ENCODE measurements at regions not wholly inside any gene's neighbourhood (a gene's known extent, or its start where the extent isn't known, plus 50 kb on each side); places are given as distances from the start of the nearest gene placed in this dataset.

DNA sequence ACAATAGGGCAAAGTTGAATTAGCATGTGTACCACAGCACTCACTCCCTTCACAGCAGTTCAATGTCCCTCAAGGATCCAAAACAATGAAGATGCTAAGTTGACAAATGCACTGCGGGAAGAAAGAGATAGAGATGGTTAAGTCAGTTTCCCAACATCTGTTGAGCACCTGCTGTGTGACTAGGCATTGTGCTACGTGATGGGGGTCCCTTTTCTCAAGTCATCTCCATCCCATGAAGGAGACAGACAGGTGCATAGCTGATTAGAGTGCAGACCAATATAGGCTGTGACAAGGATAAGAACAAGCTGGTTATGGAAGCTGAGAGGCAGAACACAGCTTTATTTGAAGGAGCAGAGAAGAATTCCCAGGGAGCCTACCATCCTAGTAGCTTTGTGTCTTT is 114.2 kb downstream of the HAPSTR1 start (continued):
- TF ChIP-seq, protein P1, sequence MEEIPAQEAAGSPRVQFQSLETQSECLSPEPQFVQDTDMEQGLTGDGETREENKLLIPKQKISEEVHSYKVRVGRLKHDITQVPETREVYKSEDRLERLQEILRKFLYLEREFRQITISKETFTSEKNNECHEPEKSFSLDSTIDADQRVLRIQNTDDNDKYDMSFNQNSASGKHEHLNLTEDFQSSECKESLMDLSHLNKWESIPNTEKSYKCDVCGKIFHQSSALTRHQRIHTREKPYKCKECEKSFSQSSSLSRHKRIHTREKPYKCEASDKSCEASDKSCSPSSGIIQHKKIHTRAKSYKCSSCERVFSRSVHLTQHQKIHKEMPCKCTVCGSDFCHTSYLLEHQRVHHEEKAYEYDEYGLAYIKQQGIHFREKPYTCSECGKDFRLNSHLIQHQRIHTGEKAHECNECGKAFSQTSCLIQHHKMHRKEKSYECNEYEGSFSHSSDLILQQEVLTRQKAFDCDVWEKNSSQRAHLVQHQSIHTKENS (CRISPR knock-in tag; IDR thresholded peaks at IDR 0.05) = no peak

DNA sequence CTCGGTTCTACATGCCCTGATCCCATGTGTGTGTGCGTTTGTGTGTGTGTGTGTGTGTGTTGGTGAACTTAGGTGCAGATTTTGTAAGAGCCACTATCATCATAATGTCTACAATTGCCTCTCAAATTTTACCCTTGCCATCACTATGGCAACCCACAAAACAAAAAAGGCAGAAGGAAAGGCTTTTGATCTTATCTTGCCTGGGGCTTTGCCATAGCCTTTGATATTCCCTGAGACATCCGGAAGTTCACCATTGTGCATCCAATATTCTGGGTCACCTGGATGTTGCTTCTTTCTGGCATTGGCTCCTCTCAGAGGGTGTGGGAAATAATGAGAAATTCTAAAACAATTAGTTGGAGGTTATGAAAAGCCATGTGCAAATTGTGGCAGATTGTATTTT is 114.7 kb downstream of the HAPSTR1 start:
- Histone ChIP-seq H3K79me2 (ENCODE audit: control insufficient read depth, insufficient read depth, low read length) (no peaks in the 10 kb centered on the region), H3K36me3 (ENCODE audit: control insufficient read depth, insufficient read depth, low read length) (no peaks in the 10 kb centered on the region), H3K4me2 (ENCODE audit: insufficient read depth, low read length) (no peak overlapping the region), H3K9ac (ENCODE audit: insufficient read depth in 1 of 2, low read depth in 2 of 2, low read length in 2 of 2) (no peak overlapping the region), H2AFZ (ENCODE audit: low read depth, low read length) (no peak overlapping the region), H3K4me1 (replicated peaks in 1 of 2; ENCODE audit: control insufficient read depth in 2 of 2, insufficient read depth in 2 of 2, low read length in 2 of 2) (no peaks in the 10 kb centered on the region), H3K4me3 (no peak overlapping the region), H4K20me1 (replicated peaks; ENCODE audit: control insufficient read depth, insufficient read depth, low read length) (no peaks in the 10 kb centered on the region), H3K27ac (ENCODE audit: extremely low read depth, low read depth, low read length) (no peak overlapping the region), H3K9me3 (replicated peaks; ENCODE audit: control insufficient read depth, insufficient read depth, low read depth, low read length) (no peaks in the 10 kb centered on the region), H3K9me1 (ENCODE audit: control insufficient read depth, insufficient read depth, low read length) (no peaks in the 10 kb centered on the region), H3K27me3 (ENCODE audit: control insufficient read depth in 2 of 2, insufficient read depth in 2 of 2, low read length in 2 of 2) (peaks cover 12% of the 10 kb centered on the region in 2 experiments; a peak in 4 of 5 replicates)
- CTCF ChIA-PET (ENCODE audit: low intra/inter-chr PET ratio) = no interaction called here
- in situ Hi-C loops (cut with MboI) = no loop called here
- 0% methylated on average over 2 of the region's 3 CpGs for WGBS (ENCODE audit: insufficient coverage, low coverage, missing lambda C conversion rate)
- FAIRE-seq (no peak), ATAC-seq (no peak), DNase-seq (ENCODE audit: extremely low read depth in 1 of 4, low spot score in 3 of 4) (no peak)
- TF ChIP-seq RFX1 (IDR thresholded peaks at IDR 0.05) = peak; percentile 38; the same call in 1 of the 2 replicates
- TF ChIP-seq, protein P2, sequence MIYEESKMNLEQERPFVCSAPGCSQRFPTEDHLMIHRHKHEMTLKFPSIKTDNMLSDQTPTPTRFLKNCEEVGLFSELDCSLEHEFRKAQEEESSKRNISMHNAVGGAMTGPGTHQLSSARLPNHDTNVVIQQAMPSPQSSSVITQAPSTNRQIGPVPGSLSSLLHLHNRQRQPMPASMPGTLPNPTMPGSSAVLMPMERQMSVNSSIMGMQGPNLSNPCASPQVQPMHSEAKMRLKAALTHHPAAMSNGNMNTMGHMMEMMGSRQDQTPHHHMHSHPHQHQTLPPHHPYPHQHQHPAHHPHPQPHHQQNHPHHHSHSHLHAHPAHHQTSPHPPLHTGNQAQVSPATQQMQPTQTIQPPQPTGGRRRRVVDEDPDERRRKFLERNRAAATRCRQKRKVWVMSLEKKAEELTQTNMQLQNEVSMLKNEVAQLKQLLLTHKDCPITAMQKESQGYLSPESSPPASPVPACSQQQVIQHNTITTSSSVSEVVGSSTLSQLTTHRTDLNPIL (CRISPR knock-in tag; IDR thresholded peaks at IDR 0.05) = no peak
- TF ChIP-seq KDM2B (CRISPR knock-in tag; IDR thresholded peaks at IDR 0.05) = no peak
- no TSS peak for BruUV-seq (replicated peaks)
- intact Hi-C loops (cut with micrococcal nuclease) = no loop called here
- POLR2A ChIA-PET = no interaction called here
